Karpas-422 (cell line): ENCODE measurements at regions not wholly inside any gene's neighbourhood (a gene's known extent, or its start where the extent isn't known, plus 50 kb on each side); places are given as distances from the start of the nearest gene placed in this dataset.

Experiments used
- DNase-seq: peaks from one replicate; pipeline ENCODE4 v3.0.0-alpha.2; 2015
- H2AFZ ChIP-seq: fragments of 200-600 bp; sonication (generic); 2 replicates; pipeline ENCODE4 v1.6.1; 2014; ENCODE audit warnings: antibody characterized with exemption, low read length, mixed read lengths
- H3K27ac ChIP-seq: fragments of 200-600 bp; sonication (generic); 2 replicates; pipeline ENCODE4 v1.5.1; 2014; ENCODE audit warnings: mild to moderate bottlenecking, low read length, moderate library complexity
- H3K27me3 ChIP-seq: fragments of 200-600 bp; sonication (generic); 2 replicates; pipeline ENCODE4 v1.6.1; 2014; ENCODE audit warnings: low read length, mixed read lengths
- H3K36me3 ChIP-seq: fragments of 200-600 bp; sonication (generic); 2 replicates; pipeline ENCODE4 v1.6.1; 2014; ENCODE audit warnings: low read length, mixed read lengths; ENCODE audit not compliant: insufficient read depth
- H3K4me1 ChIP-seq: fragments of 200-600 bp; sonication (generic); 2 replicates; pipeline ENCODE4 v1.6.1; 2014; ENCODE audit warnings: mild to moderate bottlenecking, low read length, mixed read lengths
- H3K4me2 ChIP-seq: fragments of 200-600 bp; sonication (generic); 2 replicates; pipeline ENCODE4 v1.6.1; 2014; ENCODE audit warnings: low read length, low read depth, mild to moderate bottlenecking; ENCODE audit not compliant: poor library complexity, severe bottlenecking
- H3K4me3 ChIP-seq: fragments of 200-600 bp; sonication (generic); 2 replicates; pipeline ENCODE4 v1.5.1; 2014; ENCODE audit warnings: mild to moderate bottlenecking, antibody characterized with exemption, low read length, mixed read lengths
- H3K79me2 ChIP-seq: fragments of 200-600 bp; sonication (generic); 2 replicates; pipeline ENCODE4 v1.6.1; 2014; ENCODE audit warnings: mild to moderate bottlenecking, low read length, mixed read lengths
- H3K9ac ChIP-seq: fragments of 200-600 bp; sonication (generic); 2 replicates; pipeline ENCODE4 v1.6.0; 2014; ENCODE audit warnings: low read length
- H3K9me2 ChIP-seq: fragments of 200-600 bp; sonication (generic), shearing (Covaris generic); replicated peaks from 2 replicates; pipeline ENCODE4 v1.6.0; 2014; ENCODE audit warnings: mild to moderate bottlenecking, low read length, moderate library complexity; ENCODE audit not compliant: insufficient read depth
- H3K9me3 ChIP-seq: fragments of 300-700, 200-600 bp; sonication (generic); 2 replicates; pipeline ENCODE4 v1.6.1; 2014; ENCODE audit warnings: low read length, mixed read lengths
- H4K20me1 ChIP-seq: fragments of 200-600 bp; sonication (generic); 2 replicates; pipeline ENCODE4 v1.6.1; 2014; ENCODE audit warnings: mild to moderate bottlenecking, antibody characterized with exemption, low read length, low read depth; ENCODE audit not compliant: insufficient read depth

DNA sequence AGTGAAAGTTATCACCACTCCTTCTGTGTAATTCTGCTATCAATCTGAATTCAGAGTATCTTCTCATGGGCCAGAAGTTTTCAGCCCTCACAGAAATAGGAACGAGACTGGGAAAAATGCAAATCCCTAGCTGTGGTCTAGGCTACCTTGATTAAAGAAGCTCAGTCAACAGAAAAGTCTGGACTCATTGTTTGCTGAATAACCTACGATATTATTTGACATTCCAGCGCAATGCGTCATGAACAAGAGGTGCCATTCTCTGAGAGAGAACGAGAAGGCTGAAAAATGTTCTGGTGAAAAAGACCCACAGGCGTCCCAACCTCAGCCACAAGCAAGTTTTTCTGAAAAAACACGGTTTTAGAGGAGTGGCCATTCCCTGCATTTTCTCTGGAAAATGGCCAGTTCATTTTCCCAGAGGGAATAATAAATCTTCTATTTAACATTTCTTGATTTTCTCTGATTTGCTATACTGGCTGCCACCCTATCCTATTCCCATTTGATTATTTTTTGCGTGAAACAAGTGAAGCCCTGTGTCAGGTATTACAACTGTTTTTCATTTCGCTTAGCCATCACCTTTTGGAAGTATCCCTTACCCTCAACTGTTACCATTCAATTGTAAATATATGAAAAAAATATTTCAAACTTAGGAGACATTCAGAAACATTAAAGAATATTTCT, 1117.6 kb upstream of the PRKX start:
- H3K9ac ChIP-seq = no peak overlapping the region
- no peaks in the 10 kb centered on the region for H3K9me2 ChIP-seq
- no peak overlapping the region for H2AFZ ChIP-seq
- H4K20me1 ChIP-seq = no peaks in the 10 kb centered on the region
- no peak overlapping the region for H3K4me3 ChIP-seq
- DNase-seq = no peak
- H3K36me3 ChIP-seq = no peaks in the 10 kb centered on the region
- H3K4me2 ChIP-seq = no peak overlapping the region
- no peaks in the 10 kb centered on the region for H3K79me2 ChIP-seq
- no peak overlapping the region for H3K27ac ChIP-seq
- no peaks in the 10 kb centered on the region for H3K9me3 ChIP-seq
- no peaks in the 10 kb centered on the region for H3K27me3 ChIP-seq
- H3K4me1 ChIP-seq = no peaks in the 10 kb centered on the region

DNA sequence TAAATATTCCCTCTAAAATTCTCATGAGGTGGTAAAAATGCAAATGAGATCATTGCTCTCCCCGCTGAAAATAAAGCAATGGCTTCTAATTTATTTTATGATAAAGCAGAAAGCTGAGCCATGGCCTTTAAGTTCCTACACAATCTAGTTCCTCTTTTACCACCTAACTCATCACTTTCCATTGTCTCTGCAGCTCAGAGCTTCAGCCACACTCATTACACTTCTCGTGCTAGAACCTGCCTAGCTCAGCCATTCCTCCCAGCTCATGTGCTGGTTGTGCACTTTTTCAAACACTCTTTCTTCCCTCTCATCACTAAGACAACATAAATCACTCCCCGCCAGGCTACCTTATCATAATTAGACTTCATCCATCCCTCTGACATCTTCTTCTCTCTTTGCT, 1112.1 kb upstream of the PRKX start:
- H3K4me3 ChIP-seq = no peak overlapping the region
- no peak overlapping the region for H3K9ac ChIP-seq
- no peaks in the 10 kb centered on the region for H3K27me3 ChIP-seq
- H3K9me3 ChIP-seq = no peaks in the 10 kb centered on the region
- H2AFZ ChIP-seq = no peak overlapping the region
- no peak overlapping the region for H3K4me2 ChIP-seq
- H3K4me1 ChIP-seq = no peaks in the 10 kb centered on the region
- H3K79me2 ChIP-seq = no peaks in the 10 kb centered on the region
- no peaks in the 10 kb centered on the region for H4K20me1 ChIP-seq
- H3K36me3 ChIP-seq = no peaks in the 10 kb centered on the region
- no peaks in the 10 kb centered on the region for H3K9me2 ChIP-seq
- H3K27ac ChIP-seq = no peak overlapping the region
- DNase-seq = no peak

GRCh38 chrX:4809571-4809970, 1096.1 kb upstream of the PRKX start:
- Histone ChIP-seq H3K36me3 (no peaks in the 10 kb centered on the region), H3K9ac (no peak overlapping the region)

DNA sequence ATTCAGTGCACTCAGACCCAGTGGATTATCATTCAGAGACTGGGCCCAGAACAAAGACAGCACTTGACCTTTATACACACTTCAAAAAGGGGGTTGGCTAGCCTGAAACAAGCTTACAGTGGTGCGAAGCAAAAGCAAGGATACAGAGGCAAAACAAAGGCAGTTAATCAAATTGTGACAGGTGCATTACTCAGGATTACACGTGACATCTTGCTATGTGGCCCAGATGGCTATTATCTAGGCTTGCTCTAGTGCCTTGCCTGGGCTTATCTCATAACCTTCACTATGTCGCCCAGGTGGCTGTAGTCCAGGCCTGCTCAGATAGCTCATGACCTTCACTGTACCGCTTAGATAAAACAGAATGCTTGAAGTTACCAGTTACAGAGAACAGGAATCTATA, 1092.1 kb upstream of the PRKX start:
- H3K27ac ChIP-seq = no peak overlapping the region
- no peaks in the 10 kb centered on the region for H3K9me3 ChIP-seq
- H3K79me2 ChIP-seq = no peaks in the 10 kb centered on the region
- no peak overlapping the region for H3K9ac ChIP-seq
- no peak for DNase-seq
- no peak overlapping the region for H2AFZ ChIP-seq
- H3K4me2 ChIP-seq = no peak overlapping the region
- H3K36me3 ChIP-seq = no peaks in the 10 kb centered on the region
- H3K4me1 ChIP-seq = no peaks in the 10 kb centered on the region
- H3K9me2 ChIP-seq = no peaks in the 10 kb centered on the region
- H3K27me3 ChIP-seq = no peaks in the 10 kb centered on the region
- H3K4me3 ChIP-seq = no peak overlapping the region
- no peaks in the 10 kb centered on the region for H4K20me1 ChIP-seq

More at GRCh38 chrX:4809571-4809970, 1096.1 kb upstream of the PRKX start:
- Histone ChIP-seq H4K20me1 (no peaks in the 10 kb centered on the region), H3K27me3 (no peaks in the 10 kb centered on the region), H3K4me1 (no peaks in the 10 kb centered on the region), H3K27ac (no peak overlapping the region), H3K9me2 (no peaks in the 10 kb centered on the region), H2AFZ (no peak overlapping the region), H3K4me3 (no peak overlapping the region), H3K4me2 (no peak overlapping the region), H3K9me3 (no peaks in the 10 kb centered on the region), H3K79me2 (no peaks in the 10 kb centered on the region)
- DNase-seq = no peak

DNA sequence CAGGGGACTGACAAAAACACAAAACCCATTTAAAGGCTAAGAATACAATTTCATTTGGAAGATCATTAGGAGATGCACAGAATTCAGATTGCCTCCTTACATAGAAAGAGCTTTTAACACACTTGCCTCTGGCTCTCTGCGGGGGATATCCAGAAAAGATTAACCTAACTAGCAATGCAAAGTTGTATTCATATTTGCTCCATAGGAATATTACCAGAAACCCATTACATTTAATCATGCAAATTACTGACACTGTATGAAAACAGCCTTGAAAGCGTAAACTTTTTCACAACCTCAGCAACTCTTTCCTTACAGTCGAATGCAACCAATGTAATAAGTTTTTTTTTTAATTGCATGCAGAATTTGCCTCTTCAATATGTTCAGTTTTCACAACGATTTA, 1087.3 kb upstream of the PRKX start:
- no peak overlapping the region for H3K27ac ChIP-seq
- H3K4me2 ChIP-seq = no peak overlapping the region
- H3K4me1 ChIP-seq = no peaks in the 10 kb centered on the region
- H4K20me1 ChIP-seq = no peaks in the 10 kb centered on the region
- H2AFZ ChIP-seq = no peak overlapping the region
- H3K36me3 ChIP-seq = no peaks in the 10 kb centered on the region
- H3K27me3 ChIP-seq = no peaks in the 10 kb centered on the region
- H3K79me2 ChIP-seq = no peaks in the 10 kb centered on the region
- no peaks in the 10 kb centered on the region for H3K9me2 ChIP-seq
- H3K9ac ChIP-seq = no peak overlapping the region
- H3K4me3 ChIP-seq = no peak overlapping the region
- no peak for DNase-seq
- H3K9me3 ChIP-seq = no peaks in the 10 kb centered on the region

DNA sequence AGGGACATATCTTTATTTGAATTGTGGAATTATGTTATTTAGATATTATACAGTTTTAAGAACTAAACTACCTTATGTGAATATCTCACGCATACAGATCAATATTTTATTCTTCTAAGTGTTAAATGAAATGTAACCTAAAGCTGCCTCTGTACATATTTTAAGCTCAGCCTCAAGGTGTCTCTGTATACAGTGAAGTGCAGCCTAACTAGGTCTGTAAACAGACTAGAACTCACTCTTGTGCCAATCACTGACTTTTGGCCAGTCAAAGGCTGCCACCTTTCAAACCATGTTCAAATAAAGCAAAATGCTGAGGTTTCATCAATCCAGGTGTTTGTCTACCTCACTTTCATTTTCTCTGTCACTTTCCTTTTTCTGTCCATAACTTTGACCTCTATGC, 1074.5 kb upstream of the PRKX start:
- no peaks in the 10 kb centered on the region for H3K4me1 ChIP-seq
- no peak overlapping the region for H2AFZ ChIP-seq
- H3K4me3 ChIP-seq = no peak overlapping the region
- no peaks in the 10 kb centered on the region for H3K79me2 ChIP-seq
- no peak overlapping the region for H3K4me2 ChIP-seq
- H3K9me3 ChIP-seq = no peaks in the 10 kb centered on the region
- no peak for DNase-seq
- H3K27me3 ChIP-seq = no peaks in the 10 kb centered on the region
- H3K9me2 ChIP-seq = no peaks in the 10 kb centered on the region
- H3K27ac ChIP-seq = no peak overlapping the region
- H3K9ac ChIP-seq = no peak overlapping the region
- no peaks in the 10 kb centered on the region for H4K20me1 ChIP-seq
- no peaks in the 10 kb centered on the region for H3K36me3 ChIP-seq

- no peaks in the 10 kb centered on the region for H3K79me2 ChIP-seq
- H2AFZ ChIP-seq = no peak overlapping the region
- no peaks in the 10 kb centered on the region for H3K36me3 ChIP-seq
- H3K4me2 ChIP-seq = no peak overlapping the region
- H3K9ac ChIP-seq = no peak overlapping the region
- no peaks in the 10 kb centered on the region for H3K4me1 ChIP-seq
- no peaks in the 10 kb centered on the region for H3K9me2 ChIP-seq
- H3K4me3 ChIP-seq = no peak overlapping the region
- H3K27me3 ChIP-seq = no peaks in the 10 kb centered on the region
- H4K20me1 ChIP-seq = no peaks in the 10 kb centered on the region
- no peak for DNase-seq
- no peaks in the 10 kb centered on the region for H3K9me3 ChIP-seq
- no peak overlapping the region for H3K27ac ChIP-seq
These were observed 1051.4 kb upstream of the PRKX start for GRCh38 chrX:4764888-4765287.

- no peak overlapping the region for H3K4me2 ChIP-seq
- no peak overlapping the region for H3K4me3 ChIP-seq
- H3K79me2 ChIP-seq = no peaks in the 10 kb centered on the region
- no peaks in the 10 kb centered on the region for H3K9me3 ChIP-seq
- DNase-seq = no peak
- no peaks in the 10 kb centered on the region for H4K20me1 ChIP-seq
- H3K27me3 ChIP-seq = no peaks in the 10 kb centered on the region
- H2AFZ ChIP-seq = no peak overlapping the region
- H3K27ac ChIP-seq = no peak overlapping the region
- H3K9me2 ChIP-seq = no peaks in the 10 kb centered on the region
- no peaks in the 10 kb centered on the region for H3K36me3 ChIP-seq
- no peaks in the 10 kb centered on the region for H3K4me1 ChIP-seq
- no peak overlapping the region for H3K9ac ChIP-seq
These were observed 1048.7 kb upstream of the PRKX start for GRCh38 chrX:4762196-4762595.
